Fibroblast of lung (primary cell): ENCODE measurements at regions not wholly inside any gene's neighbourhood (a gene's known extent, or its start where the extent isn't known, plus 50 kb on each side); places are given as distances from the start of the nearest gene placed in this dataset.
A peak's percentile ranks its signal among the peaks of the same experiment; 100 is the strongest.

ENCODE experiments used
- DNase-seq, 2 donors: peaks; one replicate each; pipeline versions ENCODE4 v3.0.0 to v3.0.0-alpha.2; 2010; ENCODE audit warnings: low read depth in 2 of 2
- H2AFZ ChIP-seq: 2 replicates; pipeline ENCODE4 v1.5.1; 2012; ENCODE audit warnings: low read length, control low read depth, inconsistent platforms
- H3K27ac ChIP-seq: 2 replicates; pipeline ENCODE4 v1.5.1; 2011; ENCODE audit warnings: low read length, control low read depth; ENCODE audit not compliant: insufficient read depth
- H3K27me3 ChIP-seq: 2 replicates; pipeline ENCODE4 v1.5.1; 2011; ENCODE audit warnings: mild to moderate bottlenecking, low read length; ENCODE audit not compliant: control insufficient read depth, insufficient read depth
- H3K36me3 ChIP-seq: 2 replicates; pipeline ENCODE4 v1.5.1; 2011; ENCODE audit warnings: low read length; ENCODE audit not compliant: control insufficient read depth, insufficient read depth
- H3K4me1 ChIP-seq: 2 replicates; pipeline ENCODE4 v1.5.1; 2011; ENCODE audit warnings: low read length; ENCODE audit not compliant: control insufficient read depth, insufficient read depth; ENCODE audit errors: extremely low read depth
- H3K4me2 ChIP-seq: 2 replicates; pipeline ENCODE4 v1.5.1; 2011; ENCODE audit warnings: low read length, control low read depth; ENCODE audit not compliant: insufficient read depth; ENCODE audit errors: extremely low read depth
- H3K4me3 ChIP-seq, 4 experiments: fragments of 200-600 bp in 1 of 4; sonication (generic) in 1 of 4; replicated peaks in 1 of 4; 2 replicates each; pipeline ENCODE4 v1.5.1; 2011 to 2016; ENCODE audit warnings: low read length in 4 of 4, low read depth in 3 of 4, mild to moderate bottlenecking in 3 of 4, control low read depth in 2 of 4, inconsistent platforms in 1 of 4, mixed read lengths in 1 of 4; ENCODE audit not compliant: insufficient read depth in 1 of 4; ENCODE audit errors: control extremely low read depth in 1 of 4
- H3K79me2 ChIP-seq: 2 replicates; pipeline ENCODE4 v1.5.1; 2012; ENCODE audit warnings: mild to moderate bottlenecking, low read length, inconsistent platforms; ENCODE audit not compliant: control insufficient read depth, insufficient read depth
- H3K9ac ChIP-seq: 2 replicates; pipeline ENCODE4 v1.5.1; 2011; ENCODE audit warnings: mild to moderate bottlenecking, low read length, control low read depth; ENCODE audit not compliant: insufficient read depth
- H3K9me3 ChIP-seq: 2 replicates; pipeline ENCODE4 v1.5.1; 2012; ENCODE audit warnings: low read depth, low read length; ENCODE audit not compliant: control insufficient read depth, insufficient read depth
- H4K20me1 ChIP-seq: 2 replicates; pipeline ENCODE4 v1.5.1; 2011; ENCODE audit warnings: low read length; ENCODE audit not compliant: control insufficient read depth, insufficient read depth; ENCODE audit errors: extremely low read depth
- CTCF ChIP-seq, 2 donors: IDR thresholded peaks in 1 of 2; conservative IDR thresholded peaks in 1 of 2; 1 replicate in 1 of 2; 2 replicates in 1 of 2; pipeline ENCODE4 v1.5.1; 2011 to 2012; ENCODE audit warnings: low read length in 2 of 2, control low read depth in 1 of 2, inconsistent platforms in 1 of 2, low read depth in 1 of 2, mild to moderate bottlenecking in 1 of 2
- EZH2 ChIP-seq: IDR thresholded peaks from 2 replicates; pipeline ENCODE4 v1.5.1; 2012; ENCODE audit warnings: low read length, control low read depth, mild to moderate bottlenecking; ENCODE audit errors: missing control alignments

GRCh38 chr1:234899041-234899729 lies 229.5 kb downstream of the TOMM20 start:
- Histone ChIP-seq H3K4me1 (peaks cover 12% of the 10 kb centered on the region), H2AFZ (no peak overlapping the region), H4K20me1 (no peaks in the 10 kb centered on the region), H3K27ac (peak overlapping the region; percentile 24), H3K9me3 (no peaks in the 10 kb centered on the region), H3K4me2 (no peak overlapping the region), H3K4me3 (no peak overlapping the region), H3K9ac (no peak overlapping the region), H3K27me3 (no peaks in the 10 kb centered on the region), H3K79me2 (no peaks in the 10 kb centered on the region), H3K36me3 (no peaks in the 10 kb centered on the region)
- no peak for TF ChIP-seq CTCF (conservative IDR thresholded peaks at IDR 0.05 in 1 of 2, IDR thresholded peaks at IDR 0.05 in 1 of 2; ENCODE audit: low read depth in 1 of 2, low read length in 2 of 2)
- TF ChIP-seq EZH2, result no peak
- peak in 1 of 2 donors; percentile 64 for DNase-seq

GRCh38 chr1:234898455-234899033 lies 230.1 kb downstream of the TOMM20 start:
- Histone ChIP-seq H3K9ac (no peak overlapping the region), H3K36me3 (no peaks in the 10 kb centered on the region), H3K27ac (no peak overlapping the region), H3K9me3 (no peaks in the 10 kb centered on the region), H3K79me2 (no peaks in the 10 kb centered on the region), H3K4me2 (no peak overlapping the region), H3K27me3 (no peaks in the 10 kb centered on the region), H3K4me3 (no peak overlapping the region), H4K20me1 (no peaks in the 10 kb centered on the region), H3K4me1 (peaks cover 12% of the 10 kb centered on the region), H2AFZ (no peak overlapping the region)
- no peak for DNase-seq
- TF ChIP-seq EZH2 (no peak), CTCF (conservative IDR thresholded peaks at IDR 0.05 in 1 of 2, IDR thresholded peaks at IDR 0.05 in 1 of 2; ENCODE audit: low read depth in 1 of 2, low read length in 2 of 2) (no peak)

- H4K20me1 ChIP-seq, result no peaks in the 10 kb centered on the region
- H3K79me2 ChIP-seq, result no peaks in the 10 kb centered on the region
- no peaks in the 10 kb centered on the region for H3K9me3 ChIP-seq
- no peak overlapping the region for H3K9ac ChIP-seq
- no peak overlapping the region for H3K27ac ChIP-seq
- H3K4me3 ChIP-seq, result no peak overlapping the region
- TF ChIP-seq CTCF (conservative IDR thresholded peaks at IDR 0.05 in 1 of 2, IDR thresholded peaks at IDR 0.05 in 1 of 2; ENCODE audit: low read depth in 1 of 2, low read length in 2 of 2), result no peak
- TF ChIP-seq EZH2, result no peak
- H3K4me1 ChIP-seq, result peaks cover 12% of the 10 kb centered on the region
- H3K36me3 ChIP-seq, result no peaks in the 10 kb centered on the region
- H3K4me2 ChIP-seq, result no peak overlapping the region
- no peaks in the 10 kb centered on the region for H3K27me3 ChIP-seq
- no peak overlapping the region for H2AFZ ChIP-seq
- DNase-seq, result no peak
Measured at GRCh38 chr1:234897754-234898454, 230.7 kb downstream of the TOMM20 start.
